NOMO-1 (cell line): ENCODE measurements at regions not wholly inside any gene's neighbourhood (a gene's known extent, or its start where the extent isn't known, plus 50 kb on each side); places are given as distances from the start of the nearest gene placed in this dataset.

Source experiments
- DNase-seq, 2 experiments: peaks; one replicate each; lab custom pipeline; 2025; ENCODE audit not compliant: unreplicated experiment in 2 of 2; lab: John Stamatoyannopoulos, UW

DNA sequence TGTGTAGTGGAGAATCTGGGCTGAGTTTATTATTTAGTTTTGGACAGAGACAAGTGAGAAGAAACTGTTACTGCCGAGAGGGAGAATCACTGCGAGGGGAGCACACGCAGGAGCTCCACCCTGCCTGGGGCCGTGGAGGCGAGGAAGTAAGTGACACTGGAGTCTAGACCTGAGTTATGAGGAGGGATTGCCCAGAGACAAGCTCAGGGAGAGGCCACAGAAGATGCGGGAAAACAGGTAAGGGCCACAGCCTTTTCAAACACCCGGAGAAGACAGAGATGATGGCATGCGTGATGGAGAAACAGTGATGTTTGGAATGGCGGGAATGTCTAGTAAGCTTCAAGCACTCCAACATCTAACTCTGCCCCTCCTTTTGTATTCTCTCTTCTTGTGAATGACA, 84.1 kb downstream of the TNFSF11 start:
- DNase-seq: no peak

DNA sequence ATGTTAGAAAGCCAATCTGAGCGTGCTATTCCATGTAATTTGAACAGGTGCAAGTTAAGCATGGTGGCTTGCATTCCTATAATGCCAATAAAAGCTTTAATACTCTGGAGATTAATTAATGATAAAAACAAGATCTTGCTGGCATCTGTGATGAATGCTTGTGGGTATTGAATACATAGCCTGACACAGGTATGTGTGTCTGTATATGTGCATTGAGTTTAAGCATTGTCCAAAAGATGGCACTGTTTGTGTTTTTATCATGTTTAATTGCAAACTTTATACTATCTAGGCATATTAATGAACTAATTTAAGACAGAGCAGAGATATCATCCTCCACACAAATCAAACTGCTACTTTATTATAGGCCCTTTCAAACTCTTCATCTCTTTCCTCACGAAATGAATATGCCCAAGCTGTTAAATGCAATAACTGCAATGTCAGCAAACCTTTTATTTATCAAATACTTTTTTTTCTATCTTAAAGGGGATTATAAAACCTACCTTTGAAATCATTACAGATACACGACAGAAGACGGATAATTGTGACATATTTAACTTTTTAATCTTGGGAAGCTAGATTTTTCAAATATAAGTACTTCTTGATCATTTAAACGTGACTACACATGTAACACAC, 86.5 kb downstream of the TNFSF11 start:
- DNase-seq: no peak

DNA sequence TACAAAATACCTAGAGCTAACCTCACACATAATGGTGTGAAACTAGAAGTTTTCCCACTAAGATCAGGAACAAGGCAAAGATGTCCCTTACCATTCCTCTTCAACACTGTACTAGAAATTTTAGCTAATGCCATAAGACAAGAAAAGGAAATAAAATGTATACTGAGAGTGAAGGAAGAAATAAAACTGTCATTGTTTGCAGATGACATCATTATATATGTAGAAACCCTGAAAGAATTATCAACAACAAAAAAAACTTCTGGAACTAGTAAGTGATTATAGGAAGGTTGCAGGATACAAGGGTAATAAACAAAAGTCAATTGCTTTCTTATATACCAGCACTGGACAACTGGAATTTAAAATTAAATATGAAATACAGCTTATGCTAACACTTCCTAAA, 93.7 kb downstream of the TNFSF11 start:
- DNase-seq: no peak

DNA sequence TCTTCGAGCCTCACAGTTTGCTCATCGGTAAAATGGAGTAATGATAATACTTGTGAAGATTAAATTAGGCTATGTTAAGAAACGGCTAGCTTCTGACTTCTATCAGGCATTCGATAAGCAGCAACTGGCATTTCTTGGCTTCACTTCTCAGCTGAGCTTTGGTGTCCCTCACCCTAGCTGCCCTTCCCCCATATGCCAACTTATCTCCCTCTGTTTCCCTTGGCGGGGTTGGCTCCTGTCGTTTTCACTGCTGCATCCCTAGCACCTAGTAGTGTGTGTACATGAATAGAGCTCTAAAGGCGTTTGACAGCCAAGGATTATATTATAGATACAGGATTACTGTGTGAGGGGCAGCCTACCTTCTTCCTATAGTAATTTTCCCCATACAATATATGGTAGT, 97.5 kb downstream of the TNFSF11 start:
- DNase-seq: no peak

DNA sequence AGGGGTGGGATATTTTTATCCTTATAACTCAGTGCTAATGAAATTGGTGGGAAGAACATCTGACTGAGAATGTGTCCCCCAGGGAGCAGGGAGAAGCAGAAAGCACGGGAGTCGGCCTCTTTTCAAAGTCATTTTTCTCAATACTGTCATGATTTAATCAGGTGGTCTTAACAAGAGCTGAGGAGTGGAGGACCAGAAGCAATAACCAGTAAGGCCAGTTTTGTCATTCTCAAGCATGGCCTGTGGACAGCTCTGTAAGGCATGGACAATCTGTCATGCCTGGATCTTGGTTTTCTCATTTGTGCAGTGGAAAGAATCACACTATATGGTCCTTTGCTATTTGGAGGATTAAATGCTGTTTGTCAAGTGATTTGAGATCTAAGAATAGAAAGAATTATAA, 99.7 kb downstream of the TNFSF11 start:
- no peak for DNase-seq

DNA sequence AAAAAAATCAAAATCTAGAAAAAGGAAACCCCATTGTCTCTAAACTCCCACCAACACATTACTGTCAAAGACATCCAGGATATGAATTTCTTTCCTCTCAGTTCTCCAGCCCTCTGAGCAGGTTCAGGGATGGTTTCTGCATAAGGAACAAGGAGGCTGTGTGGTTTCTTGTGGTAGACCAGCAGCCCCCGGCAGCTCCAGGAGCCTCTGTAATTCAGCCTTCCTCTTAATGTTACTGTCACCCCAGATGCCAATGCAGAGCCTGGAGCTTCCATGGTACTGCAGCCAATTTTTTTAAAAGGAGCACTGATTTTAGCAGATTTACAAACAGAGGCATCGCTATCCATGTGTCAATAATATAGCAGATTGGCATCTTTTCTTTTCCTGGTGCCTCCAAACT, 100.6 kb upstream of the FAM216B start:
- no peak for DNase-seq

DNA sequence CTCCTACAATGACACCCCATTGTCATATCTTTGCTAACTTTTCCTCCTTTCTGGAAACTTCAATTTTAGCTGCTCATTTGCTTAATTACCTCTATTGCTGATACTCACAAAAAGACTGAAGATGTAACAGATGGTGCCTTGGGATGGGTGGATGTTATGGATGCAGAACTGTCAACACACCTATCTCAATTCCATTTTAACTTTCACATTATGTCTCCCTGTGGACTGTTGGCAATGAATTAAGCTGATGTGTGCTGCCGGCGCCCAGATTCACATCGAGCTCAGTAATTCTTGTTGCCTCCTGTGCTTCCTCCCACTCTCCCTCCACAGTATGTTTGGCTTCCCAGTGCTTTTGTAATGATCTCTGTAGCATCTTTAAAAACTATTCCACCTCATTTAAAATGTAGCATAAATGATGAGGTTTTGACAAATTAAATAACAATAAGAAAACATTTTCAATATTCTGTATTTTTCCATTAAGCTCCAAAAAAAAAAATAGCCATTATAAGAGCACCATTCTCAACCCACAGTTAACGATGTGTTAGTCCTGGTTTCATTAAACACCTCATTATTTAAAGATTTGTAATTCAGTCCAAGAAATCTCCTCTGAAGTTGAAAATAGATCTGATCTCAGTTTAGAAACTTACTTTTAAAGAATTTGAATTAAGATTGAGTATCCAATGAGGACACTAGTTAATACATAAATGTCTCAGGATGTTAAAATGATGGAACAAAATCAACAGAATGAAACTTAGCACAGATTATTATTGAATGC, 99.9 kb upstream of the FAM216B start:
- DNase-seq: no peak

DNA sequence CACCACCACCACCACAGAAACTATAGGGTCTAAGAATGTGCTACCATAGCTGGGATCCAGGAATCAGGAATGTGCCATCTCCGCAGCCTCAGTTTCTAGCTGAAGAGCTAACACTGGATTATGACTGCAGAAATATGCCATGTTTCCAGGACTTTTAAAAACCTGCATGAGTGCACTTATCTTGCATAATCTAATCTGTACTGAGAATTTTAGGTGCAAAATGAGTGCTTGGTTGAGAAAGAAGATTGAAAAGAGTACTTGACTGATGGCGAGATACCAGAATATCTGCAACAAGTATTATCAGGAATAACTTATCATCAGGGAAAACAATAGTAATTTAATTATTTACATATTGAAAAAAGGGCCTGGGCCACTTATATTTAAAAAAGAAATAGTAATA, 97.2 kb upstream of the FAM216B start:
- DNase-seq: no peak

DNA sequence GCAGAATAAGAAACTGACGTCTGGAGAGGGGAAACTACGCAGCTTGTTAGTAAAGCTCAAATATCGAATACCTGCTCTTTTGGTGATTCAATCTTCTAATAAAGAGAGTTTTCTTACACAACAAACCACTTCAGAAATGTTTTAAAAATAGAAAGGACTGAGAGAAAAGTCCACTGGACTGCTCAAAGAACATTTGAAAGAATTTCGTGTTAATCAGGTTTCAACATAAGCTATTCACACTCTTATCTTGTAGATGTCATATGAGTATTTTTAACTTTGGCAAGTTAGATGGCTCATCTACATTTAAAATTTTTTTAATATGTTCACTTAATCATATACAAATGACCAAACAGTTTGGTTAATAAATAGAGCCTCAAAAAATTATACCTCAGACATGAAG, 95.6 kb upstream of the FAM216B start:
- DNase-seq: no peak

DNA sequence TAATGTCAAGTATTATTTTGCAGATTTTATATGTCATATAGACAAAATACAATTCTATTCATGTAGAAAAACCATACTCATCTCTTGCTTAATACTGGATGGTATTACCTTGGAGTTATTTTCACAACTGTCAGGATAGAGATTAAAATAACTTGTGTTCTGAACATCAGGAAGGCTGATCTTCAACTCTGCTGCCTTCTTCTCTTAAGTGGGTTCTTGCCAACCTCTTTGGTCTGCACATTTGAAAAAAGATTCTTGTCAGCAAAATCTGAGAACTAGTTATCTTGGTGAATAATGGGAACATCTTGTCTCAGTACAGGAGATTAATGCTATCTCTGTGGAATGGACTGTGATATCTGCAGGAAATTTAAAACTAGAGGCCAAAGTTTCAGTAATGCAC, 95.2 kb upstream of the FAM216B start:
- no peak for DNase-seq

DNA sequence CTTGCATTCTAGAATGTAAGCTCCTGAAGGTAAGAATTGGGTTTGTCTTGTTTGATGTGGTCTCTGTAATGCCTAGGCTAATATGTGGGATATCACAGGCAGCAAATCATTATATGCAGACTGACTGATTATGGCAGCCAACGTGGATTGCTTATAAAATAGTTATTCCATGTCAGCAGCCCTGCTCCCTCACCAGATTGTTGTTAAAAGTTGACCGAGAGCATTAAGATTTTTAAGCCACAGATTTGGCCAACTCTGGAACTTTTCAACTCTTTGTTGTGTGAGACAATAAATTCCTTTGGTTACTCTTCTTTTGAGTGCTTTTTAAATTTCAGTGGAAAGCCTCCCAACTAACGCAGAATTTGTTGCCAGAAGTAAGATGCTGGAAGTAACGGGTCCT, 92.6 kb upstream of the FAM216B start:
- no peak for DNase-seq

DNA sequence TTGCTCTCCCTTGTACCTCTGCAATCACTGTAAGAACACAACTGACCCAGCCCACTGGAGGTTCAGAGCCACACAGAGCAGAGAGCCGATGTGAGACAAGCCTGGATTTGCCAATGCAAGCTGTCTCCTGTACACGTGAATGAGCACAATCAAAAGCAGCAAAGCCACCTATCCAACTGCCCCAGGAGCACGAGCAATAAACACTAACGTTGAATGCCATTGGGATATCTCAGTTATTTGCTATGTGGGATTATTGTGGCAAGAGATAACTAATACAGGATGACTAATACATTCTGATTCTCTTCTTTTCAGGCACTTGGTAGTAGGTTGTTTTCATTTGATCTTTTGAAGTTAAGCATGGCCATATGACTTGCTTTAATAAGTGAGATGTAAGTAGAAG, 85.2 kb upstream of the FAM216B start:
- DNase-seq: no peak

DNA sequence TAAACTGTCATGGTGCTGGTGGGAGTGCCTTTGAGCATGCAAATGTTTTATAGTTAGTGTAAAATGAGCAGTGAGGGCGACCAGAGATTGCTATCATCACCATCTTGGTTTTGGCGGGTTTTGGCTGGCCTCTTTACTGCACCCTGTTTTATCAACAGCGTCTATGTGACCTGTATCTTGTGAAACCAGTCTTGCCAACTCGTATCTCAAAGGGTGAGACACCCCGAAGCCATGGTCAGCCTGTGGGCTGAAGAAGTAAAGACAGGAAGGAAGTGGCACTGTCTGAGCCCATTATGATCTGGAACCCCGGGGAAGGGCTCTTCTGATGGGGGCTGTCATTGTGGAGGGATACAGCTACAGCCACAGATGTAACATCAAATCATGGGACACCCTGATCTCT, 81.5 kb upstream of the FAM216B start:
- DNase-seq: no peak

DNA sequence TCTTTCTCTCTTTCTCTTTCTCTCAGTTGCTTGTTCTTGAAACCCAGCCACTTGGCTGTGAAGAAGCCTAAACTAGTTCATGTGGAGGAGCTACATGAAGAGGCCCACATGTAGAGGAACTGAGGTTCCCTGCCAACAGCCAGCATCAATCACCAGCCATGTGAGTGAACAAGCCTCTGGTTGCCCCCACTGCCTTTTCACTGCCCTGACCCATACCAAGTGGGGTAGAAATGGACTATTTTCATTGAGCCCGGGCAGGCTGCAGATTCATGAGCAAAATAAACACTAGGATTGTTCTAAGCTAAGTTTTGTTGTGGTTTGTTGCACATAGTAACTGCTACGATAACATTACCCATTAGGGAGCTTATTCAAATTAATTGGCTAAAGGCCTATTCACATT, 78.7 kb upstream of the FAM216B start:
- no peak for DNase-seq

DNA sequence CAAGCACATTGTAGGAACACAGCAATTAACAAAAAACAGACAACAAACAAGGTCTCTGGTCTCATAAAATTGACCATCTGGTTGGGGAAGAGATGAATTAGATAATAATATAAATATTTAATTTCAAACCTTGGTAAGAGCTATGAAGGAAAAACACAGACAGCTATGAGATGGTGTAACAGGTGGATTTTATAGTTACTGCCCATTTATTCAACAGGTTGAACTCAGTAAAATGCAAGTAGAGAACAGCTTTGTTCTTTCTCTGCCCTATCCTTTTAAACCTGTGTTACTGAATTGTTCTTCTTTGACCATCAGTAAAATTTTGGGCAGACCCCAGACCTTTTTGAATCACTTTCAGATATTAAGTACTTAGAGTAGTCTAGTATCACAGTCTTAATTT, 77.6 kb upstream of the FAM216B start:
- no peak for DNase-seq

DNA sequence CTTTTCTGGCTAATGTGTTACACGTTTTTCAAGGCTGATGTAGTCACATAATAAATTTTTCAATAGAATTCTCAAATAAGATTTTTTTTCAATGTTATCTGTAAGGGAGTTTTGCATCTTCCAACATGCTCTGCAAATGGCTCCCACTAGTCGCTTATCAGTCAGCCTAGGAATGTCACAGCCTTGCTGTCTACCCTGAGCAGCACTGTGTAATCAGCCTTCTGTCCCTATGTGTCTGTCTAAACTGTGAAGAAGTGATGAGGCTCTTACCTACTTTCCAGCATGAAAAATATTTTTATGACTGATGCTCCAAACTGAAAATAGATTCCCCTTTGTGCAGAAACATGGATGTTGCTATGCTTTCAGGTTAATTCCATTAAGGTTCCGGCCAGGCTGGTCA, 75.1 kb upstream of the FAM216B start:
- DNase-seq: no peak

DNA sequence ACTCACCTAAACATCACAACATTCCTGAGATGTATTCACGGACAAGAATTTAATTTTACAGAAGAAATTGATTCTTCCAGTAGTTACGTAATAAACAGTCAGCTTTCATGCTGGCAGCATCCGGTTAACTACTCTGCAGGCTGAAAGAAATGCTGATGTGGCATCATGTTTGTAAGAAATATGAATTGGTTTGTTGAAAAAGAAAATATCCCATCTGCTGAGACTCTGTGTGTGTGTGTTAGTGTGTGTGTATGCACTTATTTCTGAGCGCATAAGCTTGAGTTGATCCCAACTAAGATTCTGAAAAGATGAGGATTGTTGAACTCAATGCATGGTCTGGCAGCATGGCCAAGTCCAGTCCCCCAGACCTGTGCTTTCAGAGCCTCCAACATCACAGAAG, 74.3 kb upstream of the FAM216B start:
- DNase-seq: no peak

DNA sequence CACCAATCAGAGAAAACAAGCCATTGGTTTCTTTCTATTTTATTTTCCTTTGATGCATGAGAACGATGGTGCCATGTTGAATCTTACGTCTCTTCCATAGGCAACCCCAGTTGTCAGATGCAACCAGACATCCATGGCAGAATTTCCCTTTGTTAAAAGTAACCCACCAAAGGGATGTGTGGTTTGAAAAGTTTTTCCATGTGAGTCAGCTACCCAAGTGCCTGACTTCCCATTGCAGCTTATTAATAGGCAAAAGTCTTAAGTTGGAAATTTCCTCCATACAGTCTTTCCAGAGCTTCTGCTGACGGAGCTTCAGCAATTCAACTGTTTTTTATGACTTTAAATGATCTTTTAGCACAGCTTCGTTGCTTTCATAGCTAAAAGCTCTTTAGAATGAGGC, 73.8 kb upstream of the FAM216B start:
- DNase-seq: no peak

DNA sequence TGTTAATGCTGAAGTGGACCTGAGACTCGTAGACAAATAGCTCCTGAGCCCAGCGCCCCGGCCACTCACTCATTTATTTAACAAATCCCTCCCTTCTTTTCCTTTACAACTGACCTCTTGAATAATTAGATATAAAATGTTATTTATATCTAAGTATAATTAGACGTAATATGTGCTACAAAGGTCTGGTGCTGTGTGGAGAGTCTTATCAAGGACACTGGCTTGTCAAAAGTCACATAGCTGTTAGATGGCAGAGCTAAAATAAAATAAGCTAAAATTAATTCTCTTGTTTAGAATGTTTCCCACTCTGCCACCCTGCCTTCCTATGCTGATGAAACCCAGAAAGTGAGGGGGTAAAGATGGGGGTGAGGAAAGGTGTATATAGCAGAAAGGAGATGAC, 73.0 kb upstream of the FAM216B start:
- no peak for DNase-seq

DNA sequence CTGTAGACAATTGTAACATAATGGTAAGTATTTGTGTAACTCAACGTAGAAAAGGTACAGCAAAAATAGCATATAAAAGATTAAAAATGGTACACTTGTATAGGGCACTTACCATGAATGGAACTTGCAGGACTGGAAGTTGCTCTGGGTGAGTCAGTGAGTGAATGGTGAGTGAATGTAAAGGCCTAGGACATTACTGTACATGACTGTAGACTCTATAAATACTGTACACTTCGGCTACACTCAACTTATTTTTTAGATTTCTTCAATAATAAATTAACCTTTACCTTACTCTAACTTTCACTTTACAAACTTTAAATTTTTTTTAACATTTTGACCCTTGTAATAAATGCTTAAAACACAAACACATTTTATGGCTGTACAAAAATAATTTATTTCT, 72.1 kb upstream of the FAM216B start:
- no peak for DNase-seq

DNA sequence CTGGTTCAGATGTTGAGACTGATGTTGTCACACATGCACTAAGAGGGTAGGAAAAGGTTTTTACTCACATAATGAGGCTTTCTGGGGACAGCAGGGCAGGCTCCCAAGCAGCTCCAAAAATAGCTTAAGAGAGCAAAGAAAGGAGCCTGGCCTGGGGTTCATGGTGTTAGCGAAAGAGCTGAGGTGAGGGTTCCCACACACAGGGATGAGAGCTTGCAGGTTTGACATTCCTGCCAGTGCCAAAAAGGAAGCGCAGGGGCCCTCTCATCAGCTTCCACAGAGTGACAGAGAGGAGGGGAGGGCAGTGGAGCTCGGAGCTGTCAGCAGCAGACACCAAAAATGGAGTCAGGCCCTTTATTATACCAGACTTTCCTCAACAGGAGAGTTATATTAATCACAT, 65.5 kb upstream of the FAM216B start:
- no peak for DNase-seq

DNA sequence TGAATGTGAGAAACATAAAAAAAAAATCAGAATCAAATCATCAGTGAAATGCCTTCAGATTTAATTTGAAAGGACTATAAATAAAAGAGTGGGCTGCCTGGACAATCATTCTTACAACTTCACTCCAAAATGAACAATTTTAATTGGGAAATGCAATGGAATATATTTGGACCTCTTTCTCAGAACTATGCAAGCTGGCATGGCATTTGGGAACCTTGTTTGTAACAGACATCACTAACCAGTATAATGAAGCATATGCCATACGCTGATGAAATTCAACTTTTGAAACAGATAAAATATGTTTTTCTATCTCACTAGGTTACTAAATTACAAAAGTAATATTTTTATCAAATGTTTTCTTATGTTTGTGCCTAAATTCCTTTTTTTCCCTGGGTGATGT, 64.2 kb upstream of the FAM216B start:
- no peak for DNase-seq
